HG03432 (cell line): ENCODE measurements at regions not wholly inside any gene's neighbourhood (a gene's known extent, or its start where the extent isn't known, plus 50 kb on each side); places are given as distances from the start of the nearest gene placed in this dataset.
"Not testable (repeated sequence)": the region's sequence is repeated elsewhere in the genome, so short reads cannot be mapped to it uniquely, and the experiment has no call there.

Experiments
- ATAC-seq: cut with Tn5 transposase; IDR thresholded peaks from one replicate; pipeline ENCODE4 v1.9.1; 2021; ENCODE audit warnings: mild to moderate bottlenecking, moderate library complexity; ENCODE audit not compliant: unreplicated experiment

- ATAC-seq = no peak
Measured at GRCh38 chr5:164253764-164254163, 748.3 kb downstream of the MAT2B start.

GRCh38 chr5:164255598-164256213, 750.3 kb downstream of the MAT2B start:
- no peak for ATAC-seq

GRCh38 chr5:164256351-164256750, 750.9 kb downstream of the MAT2B start:
- ATAC-seq = no peak

- ATAC-seq = no peak
Measured at GRCh38 chr5:164256954-164257353, 751.5 kb downstream of the MAT2B start.

GRCh38 chr5:164265566-164265965, 760.1 kb downstream of the MAT2B start:
- ATAC-seq = no peak

- no peak for ATAC-seq
Measured at GRCh38 chr5:164266571-164266970, 761.2 kb downstream of the MAT2B start.

GRCh38 chr5:164277720-164278119, 772.3 kb downstream of the MAT2B start:
- ATAC-seq = peak; percentile 81

GRCh38 chr5:164289526-164289925, 784.1 kb downstream of the MAT2B start:
- ATAC-seq = no peak

- ATAC-seq = no peak
Measured at GRCh38 chr5:164296603-164297080, 791.2 kb downstream of the MAT2B start.

- ATAC-seq = no peak
Measured at GRCh38 chr5:164298165-164298564, 792.7 kb downstream of the MAT2B start.

- no peak for ATAC-seq
Measured at GRCh38 chr5:164300295-164300694, 794.9 kb downstream of the MAT2B start.

GRCh38 chr5:164301136-164301535, 795.7 kb downstream of the MAT2B start:
- no peak for ATAC-seq

GRCh38 chr5:164301708-164302107, 796.3 kb downstream of the MAT2B start:
- no peak for ATAC-seq

GRCh38 chr5:164302533-164303235, 797.3 kb downstream of the MAT2B start:
- no peak for ATAC-seq

- no peak for ATAC-seq
Measured at GRCh38 chr5:164303646-164304215, 798.3 kb downstream of the MAT2B start.

GRCh38 chr5:164306662-164307061, 801.2 kb downstream of the MAT2B start:
- ATAC-seq = no peak

- no peak for ATAC-seq
Measured at GRCh38 chr5:164312801-164313200, 807.4 kb downstream of the MAT2B start.

- no peak for ATAC-seq
Measured at GRCh38 chr5:164317676-164318075, 812.3 kb downstream of the MAT2B start.

GRCh38 chr5:164319161-164319560, 813.7 kb downstream of the MAT2B start:
- no peak for ATAC-seq

GRCh38 chr5:164324239-164324638, 818.8 kb downstream of the MAT2B start:
- ATAC-seq = no peak

- ATAC-seq = peak; percentile 62
Measured at GRCh38 chr5:164326219-164326618, 820.8 kb downstream of the MAT2B start.

GRCh38 chr5:164327166-164327565, 821.7 kb downstream of the MAT2B start:
- not testable (repeated sequence) for ATAC-seq
